ENCODE measurements at regions not wholly inside any gene's neighbourhood (a gene's known extent, or its start where the extent isn't known, plus 50 kb on each side); places are given as distances from the start of the nearest gene placed in this dataset.

GRCh38 chr2:238696786-238697185 lies 151.1 kb upstream of the TWIST2 start:
- TF ChIP-seq CTCF (IDR thresholded peaks at IDR 0.05) (no peak), POLR2A (IDR thresholded peaks at IDR 0.05) (no peak)
